H1 (cell line): ENCODE measurements at regions not wholly inside any gene's neighbourhood (a gene's known extent, or its start where the extent isn't known, plus 50 kb on each side); places are given as distances from the start of the nearest gene placed in this dataset.

Experiments used
- CTCF ChIA-PET: fragments of 300-600 bp; sonication (Branson Sonifier 250); formaldehyde crosslinking; loops from one replicate; lab custom pipeline; 2021; ENCODE audit not compliant: partially characterized antibody; lab: Charles Lee
- POLR2A ChIA-PET: fragments of 300-600 bp; sonication (Branson Sonifier 250); formaldehyde crosslinking; loops from one replicate; lab custom pipeline; 2021; ENCODE audit warnings: inconsistent platforms; ENCODE audit not compliant: partially characterized antibody; lab: Charles Lee
- DNase-seq, 2 experiments: peaks; one replicate each; pipeline versions ENCODE4 v3.0.0 to v3.0.0-alpha.2; 2010 to 2022; ENCODE audit warnings: low spot score in 2 of 2, low read depth in 1 of 2, mixed read lengths in 1 of 2
- FAIRE-seq: peaks from 2 replicates; lab custom pipeline; 2011; peaks lifted over from hg19 to GRCh38; lab: Jason Lieb, UNC
- H2AFZ ChIP-seq: 2 replicates; pipeline ENCODE4 v1.8.1; 2012; ENCODE audit warnings: low read length, inconsistent platforms
- H2AK5ac ChIP-seq: 2 replicates; pipeline ENCODE4 v1.6.1; 2013; ENCODE audit warnings: low read depth, low read length
- H2BK120ac ChIP-seq: replicated peaks from 2 replicates; pipeline ENCODE3; 2013; ENCODE audit warnings: low read depth, low read length, inconsistent platforms
- H2BK12ac ChIP-seq: 2 replicates; pipeline ENCODE4 v1.6.1; 2013; ENCODE audit warnings: low read depth, low read length
- H2BK15ac ChIP-seq: 2 replicates; pipeline ENCODE4 v1.6.1; 2013; ENCODE audit warnings: low read length
- H2BK20ac ChIP-seq: 2 replicates; pipeline ENCODE4 v1.6.1; 2013; ENCODE audit warnings: low read length
- H2BK5ac ChIP-seq: 2 replicates; pipeline ENCODE4 v1.6.1; 2013; ENCODE audit warnings: low read depth, low read length
- H3K14ac ChIP-seq: 2 replicates; pipeline ENCODE4 v1.6.1; 2013; ENCODE audit warnings: inconsistent platforms; ENCODE audit not compliant: insufficient read length
- H3K18ac ChIP-seq: 2 replicates; pipeline ENCODE4 v1.6.1; 2013; ENCODE audit warnings: low read length; ENCODE audit errors: extremely low read depth
- H3K23ac ChIP-seq: 2 replicates; pipeline ENCODE4 v1.6.1; 2013; ENCODE audit warnings: inconsistent platforms; ENCODE audit not compliant: insufficient read length
- H3K23me2 ChIP-seq: 2 replicates; pipeline ENCODE4 v1.6.1; 2013; ENCODE audit warnings: low read depth, low read length
- H3K27ac ChIP-seq: 2 replicates; pipeline ENCODE4 v1.6.1; 2011; ENCODE audit warnings: low read depth, low read length, inconsistent platforms
- H3K27me3 ChIP-seq, 4 experiments: replicated peaks in 1 of 4; 1 replicate in 1 of 4; 2 replicates in 3 of 4; pipeline versions ENCODE4 v1.6.1 to v1.8.1; 2011 to 2013; ENCODE audit warnings: low read length in 3 of 4, mild to moderate bottlenecking in 3 of 4, inconsistent platforms in 2 of 4, mixed read lengths in 2 of 4, moderate library complexity in 1 of 4; ENCODE audit not compliant: control insufficient read depth in 3 of 4, insufficient read depth in 3 of 4; ENCODE audit errors: extremely low read depth in 1 of 4
- H3K36me3 ChIP-seq, 4 experiments: 2 replicates each; pipeline versions ENCODE4 v1.6.1 to v1.8.1; 2011 to 2013; ENCODE audit warnings: mild to moderate bottlenecking in 4 of 4, low read length in 3 of 4, moderate library complexity in 2 of 4, control low read depth in 1 of 4, inconsistent platforms in 1 of 4; ENCODE audit not compliant: insufficient read depth in 4 of 4, control insufficient read depth in 2 of 4
- H3K4ac ChIP-seq: replicated peaks from 2 replicates; pipeline ENCODE3; 2013; ENCODE audit warnings: low read length, low read depth, mixed read lengths, inconsistent platforms; ENCODE audit not compliant: insufficient read length
- H3K4me1 ChIP-seq, 4 experiments: replicated peaks in 1 of 4; 1 replicate in 1 of 4; 2 replicates in 3 of 4; pipeline versions ENCODE4 v1.6.1 to v1.8.1; 2011 to 2013; ENCODE audit warnings: low read length in 3 of 4, inconsistent platforms in 2 of 4, mixed read lengths in 1 of 4; ENCODE audit not compliant: insufficient read depth in 4 of 4, control insufficient read depth in 3 of 4
- H3K4me2 ChIP-seq, 2 experiments: 2 replicates each; pipeline versions ENCODE4 v1.6.1 to v1.8.1; 2011 to 2013; ENCODE audit warnings: low read depth in 2 of 2, low read length in 2 of 2, control low read depth in 1 of 2, inconsistent platforms in 1 of 2, mild to moderate bottlenecking in 1 of 2; ENCODE audit not compliant: insufficient read depth in 1 of 2
- H3K4me3 ChIP-seq, 4 experiments: fragments of 200-600, 300-600 bp in 1 of 4; sonication (generic), shearing (Covaris generic), sonication (Bioruptor Twin) in 1 of 4; 2 replicates each; pipeline versions ENCODE4 v1.5.1 to v1.8.1; 2011 to 2016; ENCODE audit warnings: low read length in 4 of 4, low read depth in 3 of 4, control low read depth in 2 of 4, inconsistent platforms in 2 of 4, mild to moderate bottlenecking in 2 of 4, mixed read lengths in 1 of 4, moderate library complexity in 1 of 4; ENCODE audit not compliant: insufficient read depth in 2 of 4; ENCODE audit errors: extremely low read depth in 1 of 4
- H3K56ac ChIP-seq: replicated peaks from 2 replicates; pipeline ENCODE3; 2013; ENCODE audit warnings: low read depth, mild to moderate bottlenecking, mixed read lengths, low read length, inconsistent platforms; ENCODE audit not compliant: insufficient read length
- H3K79me1 ChIP-seq: 2 replicates; pipeline ENCODE4 v1.6.1; 2013; ENCODE audit warnings: low read depth, low read length, control low read depth
- H3K79me2 ChIP-seq, 2 experiments: 2 replicates each; pipeline versions ENCODE4 v1.6.1 to v1.8.1; 2012 to 2013; ENCODE audit warnings: low read length in 2 of 2, mild to moderate bottlenecking in 2 of 2, inconsistent platforms in 1 of 2; ENCODE audit not compliant: insufficient read depth in 2 of 2, control insufficient read depth in 1 of 2
- H3K9ac ChIP-seq, 4 experiments: replicated peaks in 1 of 4; 1 replicate in 1 of 4; 2 replicates in 3 of 4; pipeline versions ENCODE4 v1.6.1 to v1.8.1; 2011 to 2013; ENCODE audit warnings: low read depth in 3 of 4, low read length in 3 of 4, control low read depth in 2 of 4, mild to moderate bottlenecking in 2 of 4, moderate library complexity in 2 of 4, inconsistent platforms in 1 of 4; ENCODE audit errors: extremely low read depth in 1 of 4
- H3K9me3 ChIP-seq, 2 experiments: 2 replicates each; pipeline versions ENCODE4 v1.6.1 to v1.8.1; 2012 to 2013; ENCODE audit warnings: mild to moderate bottlenecking in 2 of 2, moderate library complexity in 2 of 2, control low read depth in 1 of 2, inconsistent platforms in 1 of 2, low read depth in 1 of 2, low read length in 1 of 2, mixed read lengths in 1 of 2; ENCODE audit not compliant: insufficient read depth in 2 of 2
- H4K20me1 ChIP-seq, 2 experiments: replicated peaks in 1 of 2; 2 replicates each; pipeline versions ENCODE3 to v1.8.1; 2011 to 2013; ENCODE audit warnings: inconsistent platforms in 2 of 2, low read length in 2 of 2, mild to moderate bottlenecking in 1 of 2; ENCODE audit not compliant: insufficient read depth in 2 of 2, control insufficient read depth in 1 of 2
- H4K5ac ChIP-seq: 2 replicates; pipeline ENCODE4 v1.6.1; 2013; ENCODE audit warnings: low read length, low read depth, mixed read lengths, inconsistent platforms; ENCODE audit not compliant: insufficient read length
- H4K8ac ChIP-seq: 2 replicates; pipeline ENCODE4 v1.8.0; 2013; ENCODE audit warnings: mild to moderate bottlenecking, moderate library complexity, low read length, inconsistent platforms; ENCODE audit not compliant: insufficient read depth; ENCODE audit errors: extremely low read depth
- H4K91ac ChIP-seq: replicated peaks from 2 replicates; pipeline ENCODE3; 2013; ENCODE audit warnings: low read length, mixed read lengths, inconsistent platforms; ENCODE audit not compliant: insufficient read length
- CEBPB ChIP-seq: IDR thresholded peaks from 2 replicates; pipeline ENCODE4 v1.6.1; 2012; ENCODE audit warnings: low read depth, low read length
- CHD1 ChIP-seq: IDR thresholded peaks from 2 replicates; pipeline ENCODE4 v1.6.1; 2012; ENCODE audit warnings: low read depth, low read length, improper control_type of control experiment
- CHD2 ChIP-seq: IDR thresholded peaks from 2 replicates; pipeline ENCODE4 v1.6.1; 2012; ENCODE audit warnings: low read length, improper control_type of control experiment
- EP300 ChIP-seq, 2 experiments: IDR thresholded peaks; 1 replicate in 1 of 2; 2 replicates in 1 of 2; pipeline ENCODE4 v1.6.1; 2011 to 2012; ENCODE audit warnings: low read depth in 2 of 2, low read length in 2 of 2, mild to moderate bottlenecking in 2 of 2, borderline replicate concordance in 1 of 2, inconsistent platforms in 1 of 2, moderate library complexity in 1 of 2
- FOSL1 ChIP-seq: IDR thresholded peaks from 2 replicates; pipeline ENCODE4 v1.6.1; 2011; ENCODE audit warnings: mild to moderate bottlenecking, low read depth, low read length, moderate library complexity; ENCODE audit not compliant: insufficient read depth
- HDAC6 ChIP-seq: IDR thresholded peaks from one replicate; pipeline ENCODE4 v1.7.1; 2012; ENCODE audit warnings: low read depth, mild to moderate bottlenecking, inconsistent platforms, low read length, moderate library complexity
- MAX ChIP-seq: IDR thresholded peaks from 2 replicates; pipeline ENCODE4 v1.6.1; 2012; ENCODE audit warnings: inconsistent platforms
- PHF8 ChIP-seq: fragments of 200-600 bp; sonication (generic); conservative IDR thresholded peaks from 2 replicates; pipeline ENCODE4 v1.7.1; 2012; ENCODE audit warnings: low read depth, mild to moderate bottlenecking, inconsistent platforms, low read length, moderate library complexity
- POLR2A ChIP-seq, 2 experiments: IDR thresholded peaks; 1 replicate in 1 of 2; 2 replicates in 1 of 2; pipeline ENCODE4 v1.6.1; 2011; ENCODE audit warnings: low read depth in 2 of 2, low read length in 2 of 2, mild to moderate bottlenecking in 2 of 2; ENCODE audit errors: control extremely low read depth in 1 of 2
- RNF2 ChIP-seq: fragments of 200-900, 300-1000 bp; sonication (generic); IDR thresholded peaks from 2 replicates; pipeline ENCODE4 v1.7.1; 2016; ENCODE audit warnings: borderline replicate concordance, low read depth, mild to moderate bottlenecking, antibody characterized with exemption, low read length; ENCODE audit not compliant: poor library complexity, severe bottlenecking; ENCODE audit errors: missing control alignments
- RXRA ChIP-seq: IDR thresholded peaks from 2 replicates; pipeline ENCODE4 v1.6.1; 2011; ENCODE audit warnings: low read depth, mild to moderate bottlenecking, low read length, moderate library complexity; ENCODE audit not compliant: insufficient read depth
- SAP30 ChIP-seq: fragments of 300-600 bp; sonication (generic); IDR thresholded peaks from 2 replicates; pipeline ENCODE4 v1.7.1; 2012; ENCODE audit warnings: low read length, moderate library complexity, mild to moderate bottlenecking, inconsistent platforms; ENCODE audit not compliant: insufficient read depth, insufficient replicate concordance
- SIN3A ChIP-seq, 2 experiments: IDR thresholded peaks in 1 of 2; conservative IDR thresholded peaks in 1 of 2; 2 replicates each; pipeline ENCODE4 v1.6.1; 2011 to 2012; ENCODE audit warnings: low read length in 2 of 2, improper control_type of control experiment in 1 of 2, low read depth in 1 of 2, mild to moderate bottlenecking in 1 of 2
- SP4 ChIP-seq: IDR thresholded peaks from 2 replicates; pipeline ENCODE4 v1.6.1; 2012; ENCODE audit warnings: low read length, inconsistent platforms
- YY1 ChIP-seq: IDR thresholded peaks from 2 replicates; pipeline ENCODE4 v1.6.1; 2011; ENCODE audit warnings: low read depth, mild to moderate bottlenecking, low read length
- WGBS, 2 experiments: shearing (Covaris generic) in 1 of 2; methylation state at CpG; one replicate each; pipeline versions ENCODE4 v1.1.6 to v1.1.7; 2013 to 2015; ENCODE audit warnings: low lambda C conversion rate in 2 of 2, mixed read lengths in 2 of 2, inconsistent platforms in 1 of 2, low coverage in 1 of 2, missing lambda C conversion rate in 1 of 2; ENCODE audit not compliant: insufficient replicate concordance in 2 of 2, insufficient coverage in 1 of 2, insufficient read length in 1 of 2; ENCODE audit errors: extremely low coverage in 1 of 2, missing lambda C conversion rate in 1 of 2; 5-methylcytosine and 5-hydroxymethylcytosine counted together

- Histone ChIP-seq H2BK15ac (no peak overlapping the region), H2AFZ (no peak overlapping the region), H2BK5ac (no peak overlapping the region), H3K14ac (no peak overlapping the region), H4K91ac (no peak overlapping the region), H3K23ac (no peak overlapping the region), H4K20me1 (no peaks in the 10 kb centered on the region), H3K9ac (no peak overlapping the region), H3K9me3 (no peaks in the 10 kb centered on the region), H2AK5ac (no peak overlapping the region), H4K5ac (no peak overlapping the region), H3K79me1 (no peaks in the 10 kb centered on the region), H2BK12ac (no peak overlapping the region), H2BK120ac (no peak overlapping the region), H3K36me3 (no peaks in the 10 kb centered on the region), H3K4ac (no peak overlapping the region), H3K23me2 (no peaks in the 10 kb centered on the region), H3K4me2 (no peak overlapping the region), H3K27me3 (no peaks in the 10 kb centered on the region), H3K4me3 (no peak overlapping the region), H2BK20ac (no peak overlapping the region), H3K18ac (no peak overlapping the region), H3K79me2 (no peaks in the 10 kb centered on the region), H3K4me1 (no peaks in the 10 kb centered on the region), H3K27ac (no peak overlapping the region), H4K8ac (no peak overlapping the region), H3K56ac (no peak overlapping the region)
- 92% methylated on average over 4 of the region's 4 CpGs; no CpG with 5 or more reads in 1 of the 2 experiments for WGBS, 2 experiments
- POLR2A ChIA-PET = no interaction called here
- FAIRE-seq = no peak
- CTCF ChIA-PET = interaction anchor here (0.7 to 1.1 kb wide), 3 partner anchors 9 to 292 kb away, joined by 3 read pairs; no protein-coding TSS in a partner anchor
- DNase-seq = no peak
- TF ChIP-seq YY1 (no peak), MAX (no peak), FOSL1 (no peak), EP300 (IDR thresholded peaks at IDR 0.05; ENCODE audit: borderline replicate concordance in 1 of 2, low read depth in 2 of 2, low read length in 2 of 2) (no peak), SAP30 (no peak), HDAC6 (no peak), CHD1 (no peak), SP4 (no peak), SIN3A (conservative IDR thresholded peaks at IDR 0.05 in 1 of 2, IDR thresholded peaks at IDR 0.05 in 1 of 2; ENCODE audit: low read depth in 1 of 2, low read length in 2 of 2) (no peak), CHD2 (no peak), RNF2 (no peak), PHF8 (no peak), CEBPB (no peak), RXRA (no peak), POLR2A (IDR thresholded peaks at IDR 0.05; ENCODE audit: control extremely low read depth in 1 of 2, low read depth in 2 of 2, low read length in 2 of 2) (no peak)
Measured at GRCh38 chr7:13231216-13231615, 543.8 kb downstream of the ARL4A start.
